IMR-90 (cell line): ENCODE measurements at regions not wholly inside any gene's neighbourhood (a gene's known extent, or its start where the extent isn't known, plus 50 kb on each side); places are given as distances from the start of the nearest gene placed in this dataset.

Experiments used
- ATAC-seq: fragments of 200-7000 bp; cut with Tn5 transposase; 2 replicates; pipeline ENCODE4 v1.9.1; 2020; ENCODE audit warnings: low read depth, mild to moderate bottlenecking, moderate library complexity
- BruUV-seq: library from RNA; stranded (reverse); fragments of 400-500 nt; replicated peaks from 2 replicates; lab custom pipeline; 2021; lab: Mats Ljungman, UMichigan
- CTCF ChIA-PET: fragments of 300-600 bp; formaldehyde crosslinking; extraction: SDS; loops from one replicate; lab custom pipeline; 2021; ENCODE audit warnings: antibody characterized with exemption; lab: Yijun Ruan, JAX
- POLR2A ChIA-PET: fragments of 300-600 bp; sonication (Branson Sonifier 250); formaldehyde crosslinking; loops from one replicate; lab custom pipeline; 2022; ENCODE audit warnings: antibody characterized with exemption; ENCODE audit not compliant: unreplicated experiment; lab: Charles Lee
- DNase-seq: peaks from one replicate; pipeline ENCODE4 v3.0.0; 2013
- H2AFZ ChIP-seq: replicated peaks from 2 replicates; pipeline ENCODE3; 2013; ENCODE audit warnings: low read length, mild to moderate bottlenecking; ENCODE audit not compliant: poor library complexity
- H2AK5ac ChIP-seq: 2 replicates; pipeline ENCODE4 v1.6.1; 2013; ENCODE audit warnings: low read depth, low read length, inconsistent platforms
- H2AK9ac ChIP-seq: replicated peaks from 2 replicates; pipeline ENCODE3; 2013; ENCODE audit warnings: mild to moderate bottlenecking, low read depth, low read length, moderate library complexity; ENCODE audit not compliant: poor library complexity
- H2BK120ac ChIP-seq: 2 replicates; pipeline ENCODE4 v1.6.1; 2013; ENCODE audit warnings: low read depth, low read length, inconsistent platforms
- H2BK15ac ChIP-seq: 3 replicates; pipeline ENCODE4 v1.6.1; 2013; ENCODE audit warnings: low read depth, low read length, inconsistent platforms
- H2BK20ac ChIP-seq: 2 replicates; pipeline ENCODE4 v1.6.1; 2013; ENCODE audit warnings: low read depth, mild to moderate bottlenecking, inconsistent platforms, low read length, moderate library complexity
- H2BK5ac ChIP-seq: 2 replicates; pipeline ENCODE4 v1.6.1; 2013; ENCODE audit warnings: mild to moderate bottlenecking, low read depth, low read length, inconsistent platforms; ENCODE audit not compliant: poor library complexity, severe bottlenecking
- H3K14ac ChIP-seq: replicated peaks from 2 replicates; pipeline ENCODE4 v1.6.1; 2013; ENCODE audit warnings: low read depth, low read length, inconsistent platforms
- H3K18ac ChIP-seq: 2 replicates; pipeline ENCODE4 v1.6.1; 2013; ENCODE audit warnings: low read depth, low read length, control low read depth
- H3K23ac ChIP-seq: 2 replicates; pipeline ENCODE4 v1.6.1; 2013; ENCODE audit warnings: low read depth, low read length, inconsistent platforms
- H3K27ac ChIP-seq: 2 replicates; pipeline ENCODE4 v1.5.1; 2013; ENCODE audit warnings: mild to moderate bottlenecking, control low read depth, low read length; ENCODE audit not compliant: insufficient read depth
- H3K27me3 ChIP-seq: 2 replicates; pipeline ENCODE4 v1.6.1; 2013; ENCODE audit warnings: low read length; ENCODE audit not compliant: control insufficient read depth, insufficient read depth
- H3K36me3 ChIP-seq: 2 replicates; pipeline ENCODE4 v1.6.1; 2013; ENCODE audit warnings: low read length, mixed read lengths; ENCODE audit not compliant: control insufficient read depth, insufficient read depth
- H3K4ac ChIP-seq: 2 replicates; pipeline ENCODE4 v1.6.1; 2013; ENCODE audit warnings: low read depth, low read length, inconsistent platforms
- H3K4me1 ChIP-seq: 2 replicates; pipeline ENCODE4 v1.6.1; 2013; ENCODE audit warnings: low read length, mixed read lengths; ENCODE audit not compliant: control insufficient read depth, insufficient read depth
- H3K4me2 ChIP-seq: 2 replicates; pipeline ENCODE4 v1.6.1; 2013; ENCODE audit warnings: low read depth, mild to moderate bottlenecking, control low read depth, low read length, moderate library complexity
- H3K4me3 ChIP-seq: 2 replicates; pipeline ENCODE4 v1.5.1; 2013; ENCODE audit warnings: low read depth, mild to moderate bottlenecking, control low read depth, low read length, moderate library complexity; ENCODE audit not compliant: insufficient read depth
- H3K56ac ChIP-seq: 2 replicates; pipeline ENCODE4 v1.6.1; 2013; ENCODE audit warnings: low read length, inconsistent platforms; ENCODE audit not compliant: insufficient read depth; ENCODE audit errors: extremely low read depth
- H3K79me1 ChIP-seq, 2 experiments: 2 replicates each; pipeline ENCODE4 v1.6.1; 2013; ENCODE audit warnings: low read length in 2 of 2, inconsistent platforms in 1 of 2, low read depth in 1 of 2
- H3K9ac ChIP-seq: 2 replicates; pipeline ENCODE4 v1.6.1; 2013; ENCODE audit warnings: low read depth, low read length, control low read depth
- H3K9me1 ChIP-seq: 2 replicates; pipeline ENCODE4 v1.6.1; 2013; ENCODE audit warnings: low read length, inconsistent platforms; ENCODE audit not compliant: insufficient read depth
- H3K9me3 ChIP-seq: 2 replicates; pipeline ENCODE4 v1.6.1; 2013; ENCODE audit warnings: low read length; ENCODE audit not compliant: control insufficient read depth, insufficient read depth
- H4K20me1 ChIP-seq: 2 replicates; pipeline ENCODE4 v1.6.1; 2013; ENCODE audit warnings: low read length, inconsistent platforms; ENCODE audit not compliant: insufficient read depth
- H4K5ac ChIP-seq: 2 replicates; pipeline ENCODE4 v1.6.1; 2013; ENCODE audit warnings: mild to moderate bottlenecking, low read depth, low read length, control low read depth
- H4K8ac ChIP-seq, 2 experiments: 2 replicates each; pipeline ENCODE4 v1.6.1; 2013; ENCODE audit warnings: low read depth in 2 of 2, low read length in 2 of 2, control low read depth in 1 of 2, inconsistent platforms in 1 of 2
- H4K91ac ChIP-seq: 2 replicates; pipeline ENCODE4 v1.6.1; 2013; ENCODE audit warnings: low read depth, low read length, inconsistent platforms; ENCODE audit not compliant: insufficient read depth
- BHLHE40 ChIP-seq: fragments of 150-350 bp; IDR thresholded peaks from 2 replicates; pipeline ENCODE4 v1.6.1; 2016; ENCODE audit warnings: mild to moderate bottlenecking, low read depth, low read length
- CEBPB ChIP-seq: IDR thresholded peaks from 2 replicates; pipeline ENCODE4 v1.6.1; 2012; ENCODE audit warnings: low read depth, low read length, improper control_type of control experiment
- CHD1 ChIP-seq: IDR thresholded peaks from 2 replicates; pipeline ENCODE4 v1.6.1; 2012; ENCODE audit warnings: low read depth, low read length, improper control_type of control experiment
- CTCF ChIP-seq: conservative IDR thresholded peaks from 2 replicates; pipeline ENCODE4 v1.5.1; 2012; ENCODE audit warnings: mild to moderate bottlenecking, low read depth, low read length, improper control_type of control experiment
- ELK1 ChIP-seq: fragments of 150-350 bp; IDR thresholded peaks from 2 replicates; pipeline ENCODE4 v1.6.1; 2016; ENCODE audit warnings: low read depth, mild to moderate bottlenecking, low read length, moderate library complexity, borderline replicate concordance
- FOS ChIP-seq: fragments of 150-350 bp; IDR thresholded peaks from 2 replicates; pipeline ENCODE4 v1.6.1; 2016; ENCODE audit warnings: low read depth, low read length
- MAFK ChIP-seq: IDR thresholded peaks from 2 replicates; pipeline ENCODE4 v1.6.1; 2012; ENCODE audit warnings: low read depth, low read length, improper control_type of control experiment
- MAZ ChIP-seq: IDR thresholded peaks from 2 replicates; pipeline ENCODE4 v1.6.1; 2012; ENCODE audit warnings: low read depth, mild to moderate bottlenecking, low read length, improper control_type of control experiment, moderate library complexity, borderline replicate concordance
- MXI1 ChIP-seq: IDR thresholded peaks from 2 replicates; pipeline ENCODE4 v1.6.1; 2012; ENCODE audit warnings: low read depth, mild to moderate bottlenecking, low read length, moderate library complexity, borderline replicate concordance
- NFE2L2 ChIP-seq: fragments of 150-350 bp; IDR thresholded peaks from 2 replicates; pipeline ENCODE4 v1.6.1; 2016; ENCODE audit warnings: low read depth, mild to moderate bottlenecking, low read length
- POLR2A ChIP-seq: IDR thresholded peaks from 2 replicates; pipeline ENCODE4 v1.6.1; 2012; ENCODE audit warnings: mild to moderate bottlenecking, low read depth, low read length
- RAD21 ChIP-seq: IDR thresholded peaks from 2 replicates; pipeline ENCODE4 v1.6.1; 2012; ENCODE audit warnings: low read length, improper control_type of control experiment
- RCOR1 ChIP-seq: IDR thresholded peaks from 2 replicates; pipeline ENCODE4 v1.6.1; 2012; ENCODE audit warnings: mild to moderate bottlenecking, low read length, improper control_type of control experiment; ENCODE audit not compliant: insufficient replicate concordance
- RFX5 ChIP-seq: IDR thresholded peaks from 2 replicates; pipeline ENCODE4 v1.8.0; 2012; ENCODE audit warnings: low read depth, mild to moderate bottlenecking, low read length, moderate library complexity
- SMC3 ChIP-seq: fragments of 150-350 bp; IDR thresholded peaks from 2 replicates; pipeline ENCODE4 v1.6.1; 2016; ENCODE audit warnings: low read depth, mild to moderate bottlenecking, antibody characterized with exemption, low read length, moderate library complexity
- USF2 ChIP-seq: fragments of 150-350 bp; IDR thresholded peaks from 2 replicates; pipeline ENCODE4 v1.6.1; 2017; ENCODE audit warnings: mild to moderate bottlenecking, antibody characterized with exemption, low read length, low read depth
- WGBS, 2 experiments: methylation state at CpG; one replicate each; pipeline versions ENCODE4 v1.1.5 to v1.1.7; 2013; ENCODE audit warnings: missing lambda C conversion rate in 2 of 2; ENCODE audit not compliant: insufficient read length in 1 of 2; ENCODE audit errors: extremely low coverage in 2 of 2; 5-methylcytosine and 5-hydroxymethylcytosine counted together
- dilution Hi-C: fragments of 300-500 bp; cut with HindIII; formaldehyde crosslinking; loops from one replicate; pipeline ENCODE4 v1.14.3; 2018; ENCODE audit warnings: low sequenced_read_pairs; ENCODE audit not compliant: unreplicated experiment
- in situ Hi-C: fragments of 300-500 bp; cut with MboI; formaldehyde crosslinking; loops from 3 replicates; pipeline ENCODE4 v1.14.3; 2019; ENCODE audit warnings: low sequenced_read_pairs, inconsistent platforms, mixed read lengths
- intact Hi-C: fragments of 100-400 bp; cut with micrococcal nuclease; formaldehyde crosslinking; loops from 2 replicates; pipeline ENCODE4 v1.10.0; 2022

- TF ChIP-seq MXI1 = no peak
- no peak for TF ChIP-seq RFX5
- TF ChIP-seq POLR2A = no peak
- no peak for TF ChIP-seq ELK1
- no peak for TF ChIP-seq FOS
- no peak for TF ChIP-seq RCOR1
- no peak for TF ChIP-seq MAZ
- no peak for TF ChIP-seq USF2
- TF ChIP-seq CHD1 = no peak
- no peak for TF ChIP-seq MAFK
- no peak for TF ChIP-seq RAD21
- no peak for TF ChIP-seq CEBPB
- TF ChIP-seq BHLHE40 = no peak
- TF ChIP-seq SMC3 = no peak
- no peak for TF ChIP-seq CTCF
- no peak for TF ChIP-seq NFE2L2
- Histone ChIP-seq H4K5ac (no peak overlapping the region), H2AK5ac (no peak overlapping the region), H3K4ac (no peak overlapping the region), H3K27me3 (no peaks in the 10 kb centered on the region), H3K9ac (no peak overlapping the region), H2AK9ac (no peak overlapping the region), H3K23ac (no peak overlapping the region), H4K91ac (no peak overlapping the region), H2BK120ac (no peak overlapping the region), H3K4me3 (no peak overlapping the region), H3K56ac (no peak overlapping the region), H2BK15ac (no peak overlapping the region), H3K14ac (no peak overlapping the region), H2AFZ (no peak overlapping the region), H2BK20ac (no peak overlapping the region), H3K9me3 (no peaks in the 10 kb centered on the region), H3K9me1 (no peaks in the 10 kb centered on the region), H3K4me2 (no peak overlapping the region), H3K27ac (no peak overlapping the region), H4K8ac (no peak overlapping the region), H3K18ac (no peak overlapping the region), H3K36me3 (no peaks in the 10 kb centered on the region), H2BK5ac (no peak overlapping the region), H3K79me1 (no peaks in the 10 kb centered on the region), H4K20me1 (no peaks in the 10 kb centered on the region), H3K4me1 (no peaks in the 10 kb centered on the region)
- no peak for DNase-seq
- ATAC-seq = no peak
- CTCF ChIA-PET = no interaction called here
- 83% methylated on average over 1 of the region's 1 CpG; no CpG with 5 or more reads in 1 of the 2 experiments for WGBS, 2 experiments
- POLR2A ChIA-PET = no interaction called here
- BruUV-seq = no TSS peak
- in situ Hi-C loops (no loop called here), dilution Hi-C loops (no loop called here), intact Hi-C loops (no loop called here)
Measured at GRCh38 chr16:9270941-9271340, 179.5 kb downstream of the HAPSTR1 start.
